ENCODE measurements at regions not wholly inside any gene's neighbourhood (a gene's known extent, or its start where the extent isn't known, plus 50 kb on each side); places are given as distances from the start of the nearest gene placed in this dataset.
"Not testable (repeated sequence)": the region's sequence is repeated elsewhere in the genome, so short reads cannot be mapped to it uniquely, and the experiment has no call there.

GRCh38 chr16:29255957-29256356, 150.6 kb downstream of the NPIPB11 start:
- TF ChIP-seq CTCF, POLR2A (IDR thresholded peaks at IDR 0.05): not testable (repeated sequence)

Data from tibial nerve (tissue), 3 donors.